ENCODE measurements at regions not wholly inside any gene's neighbourhood (a gene's known extent, or its start where the extent isn't known, plus 50 kb on each side); places are given as distances from the start of the nearest gene placed in this dataset.

DNA sequence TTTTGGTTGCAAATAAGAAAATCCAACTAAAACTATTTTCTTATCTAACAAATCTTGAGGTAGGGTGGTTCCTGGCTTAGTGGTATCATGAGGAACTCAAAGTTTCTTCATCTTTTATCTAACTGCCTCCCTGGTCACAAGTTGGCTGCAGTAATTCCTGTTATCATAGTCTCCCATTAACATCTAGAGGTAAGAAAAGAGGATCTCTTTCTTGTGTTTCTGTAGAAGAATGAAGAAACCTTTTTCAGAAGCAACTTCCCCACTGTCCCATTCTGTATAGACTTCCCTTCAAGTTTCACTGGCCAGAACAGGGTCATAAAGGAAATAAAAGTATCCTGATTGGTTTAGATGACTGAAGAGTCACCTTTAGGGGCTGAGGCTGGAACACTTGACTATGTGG lies 81.8 kb upstream of the ELL2 start:
- Histone ChIP-seq H3K27ac (no peak overlapping the region), H3K4me3 (no peak overlapping the region), H3K9me3 (no peaks in the 10 kb centered on the region), H3K4me2 (no peak overlapping the region), H3K4me1 (no peaks in the 10 kb centered on the region)
- DNase-seq (ENCODE audit: low read depth in 1 of 2, low spot score in 1 of 2), result no peak
- no peak for TF ChIP-seq NR3C1 (IDR thresholded peaks at IDR 0.05)
- TF ChIP-seq EP300 (IDR thresholded peaks at IDR 0.05), result no peak
- TF ChIP-seq TP53 (CRISPR knock-in tag; IDR thresholded peaks at IDR 0.05), result no peak
- no peak for TF ChIP-seq MYC (IDR thresholded peaks at IDR 0.05; ENCODE audit: borderline replicate concordance, low read length)
- FAIRE-seq, result no peak
- POLR2A ChIA-PET, result no interaction called here
- ATAC-seq, result no peak
- CTCF ChIA-PET, result no interaction called here

DNA sequence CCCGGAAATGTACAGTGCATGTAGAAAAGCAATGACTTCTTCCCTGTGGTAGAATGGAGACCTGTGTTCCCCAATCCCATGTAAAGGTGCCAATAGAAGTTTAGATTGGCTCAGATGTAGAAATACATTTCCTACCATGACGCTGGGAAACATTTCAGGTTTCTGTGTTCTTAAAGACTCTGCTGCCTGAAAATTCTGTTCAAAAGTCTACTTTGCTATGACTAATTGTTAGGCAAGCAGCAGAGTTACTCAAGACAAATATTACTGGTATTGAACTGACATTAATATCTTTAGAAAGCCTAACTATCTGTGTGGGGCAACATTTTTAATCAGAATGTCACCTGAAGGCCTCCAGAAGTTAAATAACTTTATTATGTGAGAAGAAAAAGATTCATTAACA lies 75.5 kb upstream of the ELL2 start:
- peak overlapping the region; percentile 69 for H3K4me2 ChIP-seq
- no peak for FAIRE-seq
- TF ChIP-seq JUN (IDR thresholded peaks at IDR 0.05) (peak; percentile 29 to 71; a peak in 1 of 5 replicates), ESRRA (IDR thresholded peaks at IDR 0.05; ENCODE audit: borderline replicate concordance, low read length) (no peak), SREBF2 (IDR thresholded peaks at IDR 0.05) (no peak), KDM5A (IDR thresholded peaks at IDR 0.05) (no peak), FOSL2 (IDR thresholded peaks at IDR 0.05) (peak; percentile 83), FOSL2 (CRISPR knock-in tag; IDR thresholded peaks at IDR 0.05) (peak; percentile 83), RAD21 (conservative IDR thresholded peaks at IDR 0.05 in 1 of 2, IDR thresholded peaks at IDR 0.05 in 1 of 2) (peak in 1 of 2 experiments; percentile 43; a peak in 2 of 5 replicates), GATA3 (IDR thresholded peaks at IDR 0.05; ENCODE audit: borderline replicate concordance) (peak; percentile 64; the same call in 1 of the 2 replicates), SMC3 (IDR thresholded peaks at IDR 0.05) (peak; percentile 42; the same call in 1 of the 3 replicates), CEBPB (IDR thresholded peaks at IDR 0.05) (peak; percentile 83 to 91), JUNB (IDR thresholded peaks at IDR 0.05) (peak; percentile 85), EP300 (IDR thresholded peaks at IDR 0.05) (peak; percentile 37; a peak in 2 of 5 replicates)
- TF ChIP-seq, protein P1, sequence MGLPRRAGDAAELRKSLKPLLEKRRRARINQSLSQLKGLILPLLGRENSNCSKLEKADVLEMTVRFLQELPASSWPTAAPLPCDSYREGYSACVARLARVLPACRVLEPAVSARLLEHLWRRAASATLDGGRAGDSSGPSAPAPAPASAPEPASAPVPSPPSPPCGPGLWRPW (IDR thresholded peaks at IDR 0.05), result peak; percentile 41; the same call in 1 of the 2 replicates
- TF ChIP-seq, protein P2, sequence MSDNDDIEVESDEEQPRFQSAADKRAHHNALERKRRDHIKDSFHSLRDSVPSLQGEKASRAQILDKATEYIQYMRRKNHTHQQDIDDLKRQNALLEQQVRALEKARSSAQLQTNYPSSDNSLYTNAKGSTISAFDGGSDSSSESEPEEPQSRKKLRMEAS (IDR thresholded peaks at IDR 0.05), result peak; percentile 34; the same call in 1 of the 2 replicates
- TF ChIP-seq, protein P3, sequence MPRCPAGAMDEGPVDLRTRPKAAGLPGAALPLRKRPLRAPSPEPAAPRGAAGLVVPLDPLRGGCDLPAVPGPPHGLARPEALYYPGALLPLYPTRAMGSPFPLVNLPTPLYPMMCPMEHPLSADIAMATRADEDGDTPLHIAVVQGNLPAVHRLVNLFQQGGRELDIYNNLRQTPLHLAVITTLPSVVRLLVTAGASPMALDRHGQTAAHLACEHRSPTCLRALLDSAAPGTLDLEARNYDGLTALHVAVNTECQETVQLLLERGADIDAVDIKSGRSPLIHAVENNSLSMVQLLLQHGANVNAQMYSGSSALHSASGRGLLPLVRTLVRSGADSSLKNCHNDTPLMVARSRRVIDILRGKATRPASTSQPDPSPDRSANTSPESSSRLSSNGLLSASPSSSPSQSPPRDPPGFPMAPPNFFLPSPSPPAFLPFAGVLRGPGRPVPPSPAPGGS (IDR thresholded peaks at IDR 0.05), result peak; percentile 56; the same call in 1 of the 3 replicates
- ChIA-PET POLR2A (no interaction called here), CTCF (no interaction called here)
- WGBS (ENCODE audit: missing lambda C conversion rate), result 14% methylated on average over 2 of the region's 2 CpGs
- DNase-seq (ENCODE audit: low read depth in 1 of 2, low spot score in 1 of 2), result peak in 1 of 2 experiments; percentile 49
- no peak overlapping the region for H3K4me3 ChIP-seq
- H3K9me3 ChIP-seq, result 0 out of 3 replicates have a peak, but pooled peaks cover 3% of the 10 kb centered on the region
- peak; percentile 54 to 81; a peak in 5 of 6 replicates for ATAC-seq
- H3K4me1 ChIP-seq, result peaks cover 26% of the 10 kb centered on the region
- H3K27ac ChIP-seq, result peak overlapping the region; percentile 80 to 84

DNA sequence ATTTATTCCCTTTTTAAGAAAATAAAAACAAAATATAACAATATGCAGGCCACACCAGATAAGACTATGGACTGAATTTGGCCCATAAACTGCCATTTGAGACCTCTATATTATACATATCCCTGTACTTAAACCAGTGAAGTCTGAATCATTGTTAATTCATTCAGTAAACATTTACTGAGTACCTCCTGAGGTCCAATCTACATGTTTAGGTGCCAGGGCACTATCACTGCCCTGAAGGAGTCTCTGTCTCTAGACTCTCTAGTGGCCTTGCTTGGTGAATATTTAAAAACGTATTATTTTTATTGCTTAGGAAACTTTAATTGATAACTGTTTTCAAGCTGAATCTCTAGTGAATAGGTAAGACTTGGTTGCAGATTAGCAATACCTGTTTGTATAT lies 74.7 kb upstream of the ELL2 start:
- POLR2A ChIA-PET, result no interaction called here
- Histone ChIP-seq H3K27ac (peak overlapping the region; percentile 61 to 80), H3K4me3 (no peak overlapping the region), H3K9me3 (0 out of 3 replicates have a peak, but pooled peaks cover 3% of the 10 kb centered on the region), H3K4me2 (peak overlapping the region; percentile 69), H3K4me1 (peaks cover 29% of the 10 kb centered on the region)
- ATAC-seq (peak; percentile 80 to 90; a peak in 5 of 6 replicates), FAIRE-seq (no peak), DNase-seq (ENCODE audit: low read depth in 1 of 2, low spot score in 1 of 2) (peak in 1 of 2 experiments; percentile 20)
- 0% methylated on average over 1 of the region's 1 CpG for WGBS (ENCODE audit: missing lambda C conversion rate)
- TF ChIP-seq RAD21 (conservative IDR thresholded peaks at IDR 0.05 in 1 of 2, IDR thresholded peaks at IDR 0.05 in 1 of 2), result peak in 1 of 2 experiments; percentile 10; a peak in 1 of 5 replicates
- TF ChIP-seq HOXB5 (CRISPR knock-in tag; IDR thresholded peaks at IDR 0.05), result no peak
- TF ChIP-seq, protein P4, sequence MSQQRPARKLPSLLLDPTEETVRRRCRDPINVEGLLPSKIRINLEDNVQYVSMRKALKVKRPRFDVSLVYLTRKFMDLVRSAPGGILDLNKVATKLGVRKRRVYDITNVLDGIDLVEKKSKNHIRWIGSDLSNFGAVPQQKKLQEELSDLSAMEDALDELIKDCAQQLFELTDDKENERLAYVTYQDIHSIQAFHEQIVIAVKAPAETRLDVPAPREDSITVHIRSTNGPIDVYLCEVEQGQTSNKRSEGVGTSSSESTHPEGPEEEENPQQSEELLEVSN (IDR thresholded peaks at IDR 0.05; ENCODE audit: borderline replicate concordance, low read depth), result no peak
- TF ChIP-seq JUNB (IDR thresholded peaks at IDR 0.05), result peak; percentile 46
- CTCF ChIA-PET, result interaction anchor here (1.4 kb wide), 1 partner anchor 76 kb away, joined by 3 read pairs; no protein-coding TSS in a partner anchor

All from A549 (cell line).